ENCODE measurements at regions not wholly inside any gene's neighbourhood (a gene's known extent, or its start where the extent isn't known, plus 50 kb on each side); places are given as distances from the start of the nearest gene placed in this dataset.

- TF ChIP-seq, protein P1, sequence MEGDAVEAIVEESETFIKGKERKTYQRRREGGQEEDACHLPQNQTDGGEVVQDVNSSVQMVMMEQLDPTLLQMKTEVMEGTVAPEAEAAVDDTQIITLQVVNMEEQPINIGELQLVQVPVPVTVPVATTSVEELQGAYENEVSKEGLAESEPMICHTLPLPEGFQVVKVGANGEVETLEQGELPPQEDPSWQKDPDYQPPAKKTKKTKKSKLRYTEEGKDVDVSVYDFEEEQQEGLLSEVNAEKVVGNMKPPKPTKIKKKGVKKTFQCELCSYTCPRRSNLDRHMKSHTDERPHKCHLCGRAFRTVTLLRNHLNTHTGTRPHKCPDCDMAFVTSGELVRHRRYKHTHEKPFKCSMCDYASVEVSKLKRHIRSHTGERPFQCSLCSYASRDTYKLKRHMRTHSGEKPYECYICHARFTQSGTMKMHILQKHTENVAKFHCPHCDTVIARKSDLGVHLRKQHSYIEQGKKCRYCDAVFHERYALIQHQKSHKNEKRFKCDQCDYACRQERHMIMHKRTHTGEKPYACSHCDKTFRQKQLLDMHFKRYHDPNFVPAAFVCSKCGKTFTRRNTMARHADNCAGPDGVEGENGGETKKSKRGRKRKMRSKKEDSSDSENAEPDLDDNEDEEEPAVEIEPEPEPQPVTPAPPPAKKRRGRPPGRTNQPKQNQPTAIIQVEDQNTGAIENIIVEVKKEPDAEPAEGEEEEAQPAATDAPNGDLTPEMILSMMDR (IDR thresholded peaks at IDR 0.05) = no peak
- no peak for TF ChIP-seq POLR2A (IDR thresholded peaks at IDR 0.05)
Measured at GRCh38 chr4:146113171-146113570, 62.3 kb upstream of the LSM6 start.
